SU-DHL-6 (cell line): ENCODE measurements at regions not wholly inside any gene's neighbourhood (a gene's known extent, or its start where the extent isn't known, plus 50 kb on each side); places are given as distances from the start of the nearest gene placed in this dataset.

Experiments used
- H2AFZ ChIP-seq: fragments of 200-600 bp; sonication (generic); 2 replicates; pipeline ENCODE4 v1.6.1; 2014; ENCODE audit warnings: low read depth, mild to moderate bottlenecking, moderate library complexity, mixed read lengths, antibody characterized with exemption, low read length; ENCODE audit not compliant: severe bottlenecking
- H3F3A ChIP-seq: fragments of 200-600 bp; shearing (Covaris generic); 2 replicates; pipeline ENCODE4 v1.6.0; 2016; ENCODE audit warnings: antibody characterized with exemption, mild to moderate bottlenecking; ENCODE audit not compliant: insufficient read depth
- H3K27ac ChIP-seq: fragments of 200-600 bp; sonication (generic); 2 replicates; pipeline ENCODE4 v1.5.1; 2016; ENCODE audit warnings: low read depth, mild to moderate bottlenecking, low read length, moderate library complexity, mixed read lengths
- H3K27me3 ChIP-seq: fragments of 200-600 bp; sonication (generic), shearing (Covaris generic); 2 replicates; pipeline ENCODE4 v1.6.0; 2014; ENCODE audit warnings: mild to moderate bottlenecking, low read length
- H3K36me3 ChIP-seq: fragments of 200-600 bp; sonication (generic); 2 replicates; pipeline ENCODE4 v1.6.1; 2014; ENCODE audit warnings: mild to moderate bottlenecking, low read length, mixed read lengths
- H3K4me2 ChIP-seq: fragments of 300-600, 200-600 bp; shearing (Covaris generic), sonication (generic); 2 replicates; pipeline ENCODE4 v1.6.0; 2014; ENCODE audit warnings: low read length, low read depth, mild to moderate bottlenecking; ENCODE audit not compliant: poor library complexity, severe bottlenecking
- H3K4me3 ChIP-seq: fragments of 200-600 bp; sonication (generic); 2 replicates; pipeline ENCODE4 v1.5.1; 2014; ENCODE audit warnings: antibody characterized with exemption, low read length, mild to moderate bottlenecking, mixed read lengths; ENCODE audit not compliant: insufficient read depth, poor library complexity, severe bottlenecking
- H3K79me2 ChIP-seq: fragments of 200-600 bp; sonication (generic); 2 replicates; pipeline ENCODE4 v1.6.1; 2014; ENCODE audit warnings: mild to moderate bottlenecking, low read length, moderate library complexity; ENCODE audit not compliant: insufficient read depth
- H3K9ac ChIP-seq: fragments of 200-600 bp; sonication (generic); 2 replicates; pipeline ENCODE4 v1.7.0; 2014; ENCODE audit warnings: mild to moderate bottlenecking, low read length
- H3K9me2 ChIP-seq: fragments of 200-600 bp; sonication (generic); replicated peaks from 2 replicates; pipeline ENCODE4 v1.6.1; 2014; ENCODE audit warnings: low read length; ENCODE audit not compliant: insufficient read depth
- H3K9me3 ChIP-seq: fragments of 200-600 bp; sonication (generic); 2 replicates; pipeline ENCODE4 v1.6.1; 2014; ENCODE audit warnings: low read length, mixed read lengths; ENCODE audit not compliant: insufficient read depth
- H4K20me1 ChIP-seq: fragments of 200-600 bp; sonication (generic); 2 replicates; pipeline ENCODE4 v1.6.1; 2014; ENCODE audit warnings: low read depth, mild to moderate bottlenecking, antibody characterized with exemption, low read length, moderate library complexity, mixed read lengths
- EZH2phosphoT487 ChIP-seq: fragments of 200-600 bp; sonication (generic), shearing (Covaris generic); conservative IDR thresholded peaks from 2 replicates; pipeline ENCODE4 v1.6.1; 2018; ENCODE audit warnings: mild to moderate bottlenecking, antibody characterized with exemption, low read length, moderate library complexity, mixed read lengths
- TF ChIP-seq, protein P1 (sequence below): fragments of 200-600 bp; sonication (generic); IDR thresholded peaks from one replicate; pipeline ENCODE4 v1.5.1; 2017; ENCODE audit warnings: antibody characterized with exemption, mild to moderate bottlenecking, low read length, moderate library complexity; ENCODE audit not compliant: insufficient read depth, poor library complexity, severe bottlenecking

DNA sequence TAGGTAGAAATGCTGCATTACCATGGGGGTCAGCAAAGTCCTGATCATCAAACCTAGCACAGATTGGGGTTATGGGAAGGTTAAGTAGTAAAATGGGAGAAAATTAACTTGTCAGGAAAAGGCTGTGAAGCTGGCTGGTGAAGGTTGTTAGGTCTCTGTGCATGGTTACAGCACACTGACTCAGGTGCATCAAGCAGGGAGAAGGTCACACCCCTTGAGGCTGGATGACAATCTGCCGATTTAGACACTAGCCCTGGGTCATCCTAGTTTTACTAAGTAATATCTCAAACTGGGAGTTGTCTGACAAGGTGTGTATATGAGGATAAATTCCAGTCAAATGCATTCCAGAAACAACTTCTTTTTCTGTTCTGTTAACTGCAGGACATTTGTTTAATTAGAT is 271.1 kb upstream of the LRIG3 start:
- H3K27ac ChIP-seq, result no peak overlapping the region
- no peaks in the 10 kb centered on the region for H3K79me2 ChIP-seq
- no peaks in the 10 kb centered on the region for H4K20me1 ChIP-seq
- no peaks in the 10 kb centered on the region for H3K36me3 ChIP-seq
- no peaks in the 10 kb centered on the region for H3F3A ChIP-seq
- no peak overlapping the region for H3K4me3 ChIP-seq
- no peak overlapping the region for H2AFZ ChIP-seq
- H3K9me3 ChIP-seq, result no peaks in the 10 kb centered on the region
- H3K27me3 ChIP-seq, result no peaks in the 10 kb centered on the region
- no peak overlapping the region for H3K9ac ChIP-seq
- H3K4me2 ChIP-seq, result no peak overlapping the region
- no peaks in the 10 kb centered on the region for H3K9me2 ChIP-seq
- TF ChIP-seq, protein P1, sequence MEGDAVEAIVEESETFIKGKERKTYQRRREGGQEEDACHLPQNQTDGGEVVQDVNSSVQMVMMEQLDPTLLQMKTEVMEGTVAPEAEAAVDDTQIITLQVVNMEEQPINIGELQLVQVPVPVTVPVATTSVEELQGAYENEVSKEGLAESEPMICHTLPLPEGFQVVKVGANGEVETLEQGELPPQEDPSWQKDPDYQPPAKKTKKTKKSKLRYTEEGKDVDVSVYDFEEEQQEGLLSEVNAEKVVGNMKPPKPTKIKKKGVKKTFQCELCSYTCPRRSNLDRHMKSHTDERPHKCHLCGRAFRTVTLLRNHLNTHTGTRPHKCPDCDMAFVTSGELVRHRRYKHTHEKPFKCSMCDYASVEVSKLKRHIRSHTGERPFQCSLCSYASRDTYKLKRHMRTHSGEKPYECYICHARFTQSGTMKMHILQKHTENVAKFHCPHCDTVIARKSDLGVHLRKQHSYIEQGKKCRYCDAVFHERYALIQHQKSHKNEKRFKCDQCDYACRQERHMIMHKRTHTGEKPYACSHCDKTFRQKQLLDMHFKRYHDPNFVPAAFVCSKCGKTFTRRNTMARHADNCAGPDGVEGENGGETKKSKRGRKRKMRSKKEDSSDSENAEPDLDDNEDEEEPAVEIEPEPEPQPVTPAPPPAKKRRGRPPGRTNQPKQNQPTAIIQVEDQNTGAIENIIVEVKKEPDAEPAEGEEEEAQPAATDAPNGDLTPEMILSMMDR, result no peak
- TF ChIP-seq EZH2phosphoT487, result no peak

DNA sequence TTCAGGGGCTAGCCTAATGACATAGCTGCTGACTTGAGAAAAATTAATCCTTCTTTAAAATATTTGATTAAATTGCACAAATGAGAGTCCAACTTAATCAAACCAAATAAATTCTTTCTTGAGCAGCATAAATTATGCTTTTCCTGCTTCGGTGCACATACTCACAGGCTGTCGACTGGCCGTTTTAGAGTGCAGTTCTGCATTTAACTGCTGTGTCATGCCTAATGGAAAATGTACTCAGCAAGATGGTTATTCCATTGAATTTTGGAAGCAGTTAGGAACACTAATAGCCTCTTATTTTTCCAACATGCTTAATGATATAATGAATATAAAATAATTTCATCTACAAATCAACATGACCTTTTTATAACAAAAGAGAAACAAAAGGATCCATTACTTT is 266.1 kb upstream of the LRIG3 start:
- Histone ChIP-seq H4K20me1 (no peaks in the 10 kb centered on the region), H3K9ac (no peak overlapping the region), H3K79me2 (no peaks in the 10 kb centered on the region), H3K4me2 (no peak overlapping the region), H3K9me2 (no peaks in the 10 kb centered on the region), H3F3A (no peaks in the 10 kb centered on the region), H3K27ac (no peak overlapping the region), H2AFZ (no peak overlapping the region), H3K4me3 (no peak overlapping the region), H3K9me3 (no peaks in the 10 kb centered on the region), H3K36me3 (no peaks in the 10 kb centered on the region), H3K27me3 (no peaks in the 10 kb centered on the region)
- no peak for TF ChIP-seq EZH2phosphoT487
- TF ChIP-seq, protein P1, result no peak

DNA sequence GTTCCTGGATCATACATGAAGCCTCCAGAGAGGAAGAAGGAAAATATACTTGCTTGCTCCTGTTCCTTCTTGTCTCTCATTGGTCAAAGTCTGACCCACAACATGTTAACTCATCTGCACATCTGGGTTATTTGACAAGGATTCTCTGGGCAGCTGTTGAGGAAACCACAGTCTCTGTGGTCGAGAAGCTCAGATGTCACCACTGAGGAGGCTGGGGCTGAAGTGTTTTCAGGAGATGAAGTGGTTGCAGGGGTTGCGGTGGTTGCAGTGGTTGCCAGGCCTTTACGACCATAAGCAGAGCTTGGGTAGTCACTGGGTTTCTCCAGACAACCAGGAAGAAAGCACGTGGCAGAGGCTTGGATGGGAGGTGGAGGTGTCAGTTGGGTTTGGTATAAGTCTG is 265.0 kb upstream of the LRIG3 start:
- Histone ChIP-seq H3K9me2 (no peaks in the 10 kb centered on the region), H3K4me3 (no peak overlapping the region), H3K27me3 (no peaks in the 10 kb centered on the region), H3K36me3 (no peaks in the 10 kb centered on the region), H2AFZ (no peak overlapping the region), H3F3A (no peaks in the 10 kb centered on the region), H3K9ac (no peak overlapping the region), H3K79me2 (no peaks in the 10 kb centered on the region), H3K4me2 (no peak overlapping the region), H3K27ac (no peak overlapping the region), H4K20me1 (no peaks in the 10 kb centered on the region), H3K9me3 (no peaks in the 10 kb centered on the region)
- no peak for TF ChIP-seq EZH2phosphoT487
- TF ChIP-seq, protein P1, result no peak
